Ovary (tissue), 3 donors: ENCODE measurements at regions not wholly inside any gene's neighbourhood (a gene's known extent, or its start where the extent isn't known, plus 50 kb on each side); places are given as distances from the start of the nearest gene placed in this dataset.

Experiments
- EP300 ChIP-seq: sonication (generic); formaldehyde crosslinking; IDR thresholded peaks from one replicate; pipeline ENCODE4 v1.6.1; 2017; ENCODE audit warnings: antibody characterized with exemption
- POLR2A ChIP-seq: fragments of 450-650 bp; IDR thresholded peaks from one replicate; pipeline ENCODE4 v1.6.1; 2017; ENCODE audit warnings: antibody characterized with exemption, mild to moderate bottlenecking, moderate library complexity
- TF ChIP-seq, protein P1 (sequence below), 3 donors: fragments of 450-650 bp in 2 of 3; fragments of 200-600 bp in 1 of 3; IDR thresholded peaks; one replicate each; pipeline versions ENCODE4 v1.5.1 to v1.8.0; 2016 to 2022; ENCODE audit warnings: antibody characterized with exemption in 3 of 3, mild to moderate bottlenecking in 1 of 3
- donor health status: DM: no; HTN: no; CAD: no.

DNA sequence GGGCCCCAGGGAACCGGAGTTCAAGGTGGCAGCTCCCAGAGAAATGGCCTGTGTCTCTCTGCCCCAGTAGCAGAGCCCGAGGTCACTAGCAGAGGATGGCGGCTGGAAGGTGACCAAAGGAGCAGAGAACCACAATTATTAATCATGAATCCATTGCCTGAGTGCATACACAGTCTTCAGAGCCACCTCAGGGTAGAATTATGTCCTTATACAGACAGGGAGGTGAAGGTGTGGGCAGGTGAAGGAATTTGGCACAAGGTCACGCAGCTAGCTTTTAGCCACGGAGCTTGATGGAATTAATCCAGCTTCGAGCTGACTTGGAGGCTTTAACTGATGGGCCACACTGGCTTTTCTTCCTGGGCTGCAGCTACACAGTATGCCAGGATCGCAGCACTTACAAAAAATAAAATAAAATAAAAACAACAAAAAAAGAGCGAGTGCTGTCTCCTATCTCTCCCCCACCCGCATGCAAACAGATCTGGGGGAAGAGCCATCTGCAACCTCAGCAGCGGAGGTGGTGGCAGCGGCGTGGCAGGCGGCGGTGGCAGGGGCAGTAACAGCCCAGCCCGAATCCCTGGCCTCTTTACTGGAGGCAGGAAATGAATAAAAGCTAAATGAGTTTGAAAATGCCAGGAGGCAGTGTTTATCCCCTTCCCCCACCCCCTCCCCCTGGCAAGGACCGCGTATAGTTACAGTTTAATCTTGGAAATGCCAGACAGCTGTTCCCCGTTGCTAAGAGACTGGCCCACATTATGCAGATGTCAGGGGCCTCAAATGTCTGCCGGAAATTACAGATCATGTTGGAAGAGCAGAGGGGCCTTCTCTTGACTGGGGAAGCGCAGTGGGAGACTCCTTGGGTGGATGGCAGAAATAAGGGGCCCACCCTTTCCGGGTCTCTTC lies 93.5 kb downstream of the LRRC74A start:
- TF ChIP-seq, protein P1, sequence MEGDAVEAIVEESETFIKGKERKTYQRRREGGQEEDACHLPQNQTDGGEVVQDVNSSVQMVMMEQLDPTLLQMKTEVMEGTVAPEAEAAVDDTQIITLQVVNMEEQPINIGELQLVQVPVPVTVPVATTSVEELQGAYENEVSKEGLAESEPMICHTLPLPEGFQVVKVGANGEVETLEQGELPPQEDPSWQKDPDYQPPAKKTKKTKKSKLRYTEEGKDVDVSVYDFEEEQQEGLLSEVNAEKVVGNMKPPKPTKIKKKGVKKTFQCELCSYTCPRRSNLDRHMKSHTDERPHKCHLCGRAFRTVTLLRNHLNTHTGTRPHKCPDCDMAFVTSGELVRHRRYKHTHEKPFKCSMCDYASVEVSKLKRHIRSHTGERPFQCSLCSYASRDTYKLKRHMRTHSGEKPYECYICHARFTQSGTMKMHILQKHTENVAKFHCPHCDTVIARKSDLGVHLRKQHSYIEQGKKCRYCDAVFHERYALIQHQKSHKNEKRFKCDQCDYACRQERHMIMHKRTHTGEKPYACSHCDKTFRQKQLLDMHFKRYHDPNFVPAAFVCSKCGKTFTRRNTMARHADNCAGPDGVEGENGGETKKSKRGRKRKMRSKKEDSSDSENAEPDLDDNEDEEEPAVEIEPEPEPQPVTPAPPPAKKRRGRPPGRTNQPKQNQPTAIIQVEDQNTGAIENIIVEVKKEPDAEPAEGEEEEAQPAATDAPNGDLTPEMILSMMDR (IDR thresholded peaks at IDR 0.05) = no peak
- TF ChIP-seq POLR2A = no peak
- TF ChIP-seq EP300 = no peak
